GM12878 (cell line): ENCODE measurements at regions not wholly inside any gene's neighbourhood (a gene's known extent, or its start where the extent isn't known, plus 50 kb on each side); places are given as distances from the start of the nearest gene placed in this dataset.

Experiments used
- ATAC-seq: fragments of 200-7000 bp; cut with Tn5 transposase; 3 replicates; pipeline ENCODE4 v1.9.1; 2020; ENCODE audit warnings: mild to moderate bottlenecking, moderate library complexity
- BruUV-seq: library from RNA; stranded (reverse); fragments of 400-500 nt; replicated peaks from 2 replicates; lab custom pipeline; 2021; lab: Mats Ljungman, UMichigan
- CTCF ChIA-PET: fragments of 300-600 bp; sonication (Branson Sonifier 250); formaldehyde crosslinking; extraction: SDS; loops from one replicate; lab custom pipeline; 2021; ENCODE audit warnings: inconsistent platforms; lab: Yijun Ruan, JAX
- POLR2A ChIA-PET: fragments of 350-600 bp; formaldehyde crosslinking; extraction: SDS; loops from one replicate; lab custom pipeline; 2021; ENCODE audit warnings: inconsistent platforms; lab: Charles Lee
- RAD21 ChIA-PET: fragments of 300-600 bp; sonication (Branson Sonifier 250); formaldehyde crosslinking; loops from one replicate; lab custom pipeline; 2023; ENCODE audit warnings: antibody characterized with exemption; ENCODE audit not compliant: unreplicated experiment; lab: Charles Lee
- SMC1A ChIA-PET: fragments of 300-600 bp; sonication (Branson Sonifier 250); formaldehyde crosslinking; loops from one replicate; lab custom pipeline; 2023; ENCODE audit not compliant: unreplicated experiment, uncharacterized antibody; lab: Charles Lee
- DNase-seq: peaks from one replicate; pipeline ENCODE4 v3.0.0-alpha.2; 2011; ENCODE audit warnings: low read depth, low spot score
- FAIRE-seq: peaks from 3 replicates; lab custom pipeline; 2011; peaks lifted over from hg19 to GRCh38; lab: Jason Lieb, UNC
- H2AFZ ChIP-seq: 2 replicates; pipeline ENCODE4 v1.6.0; 2011; ENCODE audit warnings: low read depth, low read length, control low read depth; ENCODE audit not compliant: control insufficient read depth
- H3K27ac ChIP-seq: 2 replicates; pipeline ENCODE4 v1.5.1; 2011; ENCODE audit warnings: control low read depth; ENCODE audit not compliant: control insufficient read depth, insufficient read depth
- H3K27me3 ChIP-seq, 2 experiments: replicated peaks in 1 of 2; 2 replicates each; pipeline versions ENCODE4 v1.6.0 to v1.6.1; 2011; ENCODE audit warnings: low read length in 1 of 2; ENCODE audit not compliant: control insufficient read depth in 2 of 2, insufficient read depth in 2 of 2
- H3K36me3 ChIP-seq, 2 experiments: 2 replicates each; pipeline ENCODE4 v1.5.1; 2011; ENCODE audit warnings: low read length in 1 of 2; ENCODE audit not compliant: control insufficient read depth in 2 of 2, insufficient read depth in 2 of 2
- H3K4me1 ChIP-seq: 2 replicates; pipeline ENCODE4 v1.6.1; 2011; ENCODE audit warnings: mild to moderate bottlenecking, low read length, moderate library complexity, mixed read lengths; ENCODE audit not compliant: control insufficient read depth, insufficient read depth
- H3K4me2 ChIP-seq: 2 replicates; pipeline ENCODE4 v1.6.0; 2011; ENCODE audit warnings: control low read depth; ENCODE audit not compliant: control insufficient read depth, insufficient read depth
- H3K4me3 ChIP-seq: fragments of 200-600 bp; sonication (generic); 2 replicates; pipeline ENCODE4 v1.5.1; 2016
- H3K79me2 ChIP-seq: 2 replicates; pipeline ENCODE4 v1.6.0; 2011; ENCODE audit warnings: low read length; ENCODE audit not compliant: control insufficient read depth, insufficient read depth
- H3K9ac ChIP-seq: 2 replicates; pipeline ENCODE4 v1.8.0; 2011; ENCODE audit warnings: low read length, control low read depth, mixed read lengths; ENCODE audit not compliant: control insufficient read depth, insufficient read depth
- H3K9me3 ChIP-seq: replicated peaks from 3 replicates; pipeline ENCODE4 v1.5.1; 2011; ENCODE audit warnings: mild to moderate bottlenecking, low read length; ENCODE audit not compliant: control insufficient read depth, insufficient read depth
- H4K20me1 ChIP-seq: 2 replicates; pipeline ENCODE4 v1.6.0; 2011; ENCODE audit not compliant: control insufficient read depth, insufficient read depth
- CBX3 ChIP-seq: fragments of 200-600 bp; sonication (generic); IDR thresholded peaks from 2 replicates; pipeline ENCODE4 v1.6.1; 2016; ENCODE audit warnings: low read depth, borderline replicate concordance
- JUND ChIP-seq: IDR thresholded peaks from 2 replicates; pipeline ENCODE4 v1.6.1; 2012; ENCODE audit warnings: low read depth, mild to moderate bottlenecking, low read length, improper control_type of control experiment, moderate library complexity
- KDM1A ChIP-seq: fragments of 200-600 bp; sonication (generic); IDR thresholded peaks from 2 replicates; pipeline ENCODE4 v1.6.1; 2016; ENCODE audit warnings: borderline replicate concordance
- LARP7 ChIP-seq: fragments of 450-650 bp; IDR thresholded peaks from 2 replicates; pipeline ENCODE4 v1.6.1; 2017; ENCODE audit warnings: mild to moderate bottlenecking
- MEF2A ChIP-seq: IDR thresholded peaks from 2 replicates; pipeline ENCODE4 v1.6.1; 2011; ENCODE audit warnings: low read depth, mild to moderate bottlenecking, low read length, moderate library complexity; ENCODE audit not compliant: insufficient read depth
- NR2F1 ChIP-seq: fragments of 450-650 bp; conservative IDR thresholded peaks from 2 replicates; pipeline ENCODE4 v1.6.1; 2017; ENCODE audit warnings: mild to moderate bottlenecking
- POLR2A ChIP-seq: IDR thresholded peaks from 2 replicates; pipeline ENCODE4 v1.6.1; 2011; ENCODE audit warnings: low read depth, mild to moderate bottlenecking, low read length
- RELA ChIP-seq: fragments of 450-650 bp; IDR thresholded peaks from 2 replicates; pipeline ENCODE4 v1.8.0; 2014; ENCODE audit warnings: borderline replicate concordance; ENCODE audit not compliant: partially characterized antibody
- ZBED1 ChIP-seq: IDR thresholded peaks from 2 replicates; pipeline ENCODE4 v1.6.1; 2016; ENCODE audit warnings: borderline replicate concordance
- ZNF274 ChIP-seq: IDR thresholded peaks from one replicate; pipeline ENCODE4 v1.8.0; 2011; ENCODE audit not compliant: insufficient read length, insufficient read depth
- WGBS: methylation state at CpG from one replicate; pipeline ENCODE4 v1.1.6; 2016; ENCODE audit warnings: low lambda C conversion rate; ENCODE audit not compliant: insufficient replicate concordance, insufficient coverage; ENCODE audit errors: missing lambda C conversion rate; 5-methylcytosine and 5-hydroxymethylcytosine counted together
- in situ Hi-C: fragments of 300-500 bp; cut with MboI; formaldehyde crosslinking; loops from 9 replicates; pipeline ENCODE4 v1.14.3; 2018; ENCODE audit warnings: mixed read lengths
- intact Hi-C: fragments of 100-400 bp; cut with micrococcal nuclease; formaldehyde crosslinking; loops from one replicate; pipeline ENCODE4 v1.14.2; 2022; ENCODE audit not compliant: unreplicated experiment
- TF ChIP-seq, protein P1 (sequence below): fragments of 450-650 bp; IDR thresholded peaks from 2 replicates; pipeline ENCODE4 v1.6.1; 2016; ENCODE audit warnings: mild to moderate bottlenecking, moderate library complexity, borderline replicate concordance
- TF ChIP-seq, protein P2 (sequence below): IDR thresholded peaks from 2 replicates; pipeline ENCODE4 v1.6.1; 2012; ENCODE audit warnings: low read depth, low read length, improper control_type of control experiment
- TF ChIP-seq, protein P3 (sequence below): fragments of 450-650 bp; IDR thresholded peaks from 2 replicates; pipeline ENCODE4 v1.6.1; 2016; ENCODE audit warnings: mild to moderate bottlenecking
- TF ChIP-seq, protein P4 (sequence below): IDR thresholded peaks from 2 replicates; pipeline ENCODE4 v1.6.1; 2012; ENCODE audit warnings: improper control_type of control experiment, low read depth, low read length; ENCODE audit not compliant: insufficient replicate concordance

DNA sequence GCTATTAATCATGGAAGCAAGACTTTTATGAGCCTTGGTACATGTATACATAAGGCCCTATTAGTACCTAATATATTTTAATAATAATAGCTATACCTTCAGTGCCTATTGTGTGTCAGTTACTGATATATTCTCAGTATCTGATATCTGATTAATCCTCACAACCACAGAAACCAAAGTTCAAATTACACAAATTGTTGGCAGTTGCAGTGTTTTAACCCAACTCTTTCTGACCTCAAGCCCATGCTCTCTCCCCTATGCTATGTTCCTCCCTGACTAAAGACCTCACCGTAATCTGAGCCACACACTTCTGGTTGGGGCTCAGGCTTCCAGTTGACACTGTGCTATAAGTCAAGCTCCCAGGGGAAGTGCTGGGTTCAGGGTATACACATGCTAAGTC is 214.4 kb downstream of the SPTSSA start:
- SMC1A ChIA-PET = interaction anchor here (1.0 to 2.7 kb wide), 2 partner anchors 12 to 25 kb away, joined by 3 to 9 read pairs; no protein-coding TSS in a partner anchor
- Histone ChIP-seq H3K4me3 (no peak overlapping the region), H3K36me3 (no peaks in the 10 kb centered on the region), H3K4me2 (no peak overlapping the region), H3K27ac (no peak overlapping the region), H3K79me2 (no peaks in the 10 kb centered on the region), H2AFZ (no peak overlapping the region), H4K20me1 (no peaks in the 10 kb centered on the region), H3K4me1 (no peaks in the 10 kb centered on the region), H3K27me3 (no peaks in the 10 kb centered on the region), H3K9me3 (no peaks in the 10 kb centered on the region), H3K9ac (no peak overlapping the region)
- FAIRE-seq (no peak), ATAC-seq (no peak), DNase-seq (no peak)
- 0% methylated on average over 1 of the region's 1 CpG for WGBS
- intact Hi-C loops (no loop called here), in situ Hi-C loops (no loop called here)
- BruUV-seq = no TSS peak
- RAD21 ChIA-PET = interaction anchor here (0.8 to 2.3 kb wide), 3 partner anchors 9 to 215 kb away, joined by 3 to 5 read pairs (median 3); no protein-coding TSS in a partner anchor
- POLR2A ChIA-PET = interaction anchor here (1.2 kb wide), 1 partner anchor 409 kb away, joined by 3 read pairs; no protein-coding TSS in a partner anchor
- CTCF ChIA-PET = interaction anchor here (1.5 to 4.5 kb wide), 3 partner anchors 13 to 19 kb away, joined by 4 to 14 read pairs (median 5); no protein-coding TSS in a partner anchor
- TF ChIP-seq ZNF274 = no peak
- TF ChIP-seq, protein P1, sequence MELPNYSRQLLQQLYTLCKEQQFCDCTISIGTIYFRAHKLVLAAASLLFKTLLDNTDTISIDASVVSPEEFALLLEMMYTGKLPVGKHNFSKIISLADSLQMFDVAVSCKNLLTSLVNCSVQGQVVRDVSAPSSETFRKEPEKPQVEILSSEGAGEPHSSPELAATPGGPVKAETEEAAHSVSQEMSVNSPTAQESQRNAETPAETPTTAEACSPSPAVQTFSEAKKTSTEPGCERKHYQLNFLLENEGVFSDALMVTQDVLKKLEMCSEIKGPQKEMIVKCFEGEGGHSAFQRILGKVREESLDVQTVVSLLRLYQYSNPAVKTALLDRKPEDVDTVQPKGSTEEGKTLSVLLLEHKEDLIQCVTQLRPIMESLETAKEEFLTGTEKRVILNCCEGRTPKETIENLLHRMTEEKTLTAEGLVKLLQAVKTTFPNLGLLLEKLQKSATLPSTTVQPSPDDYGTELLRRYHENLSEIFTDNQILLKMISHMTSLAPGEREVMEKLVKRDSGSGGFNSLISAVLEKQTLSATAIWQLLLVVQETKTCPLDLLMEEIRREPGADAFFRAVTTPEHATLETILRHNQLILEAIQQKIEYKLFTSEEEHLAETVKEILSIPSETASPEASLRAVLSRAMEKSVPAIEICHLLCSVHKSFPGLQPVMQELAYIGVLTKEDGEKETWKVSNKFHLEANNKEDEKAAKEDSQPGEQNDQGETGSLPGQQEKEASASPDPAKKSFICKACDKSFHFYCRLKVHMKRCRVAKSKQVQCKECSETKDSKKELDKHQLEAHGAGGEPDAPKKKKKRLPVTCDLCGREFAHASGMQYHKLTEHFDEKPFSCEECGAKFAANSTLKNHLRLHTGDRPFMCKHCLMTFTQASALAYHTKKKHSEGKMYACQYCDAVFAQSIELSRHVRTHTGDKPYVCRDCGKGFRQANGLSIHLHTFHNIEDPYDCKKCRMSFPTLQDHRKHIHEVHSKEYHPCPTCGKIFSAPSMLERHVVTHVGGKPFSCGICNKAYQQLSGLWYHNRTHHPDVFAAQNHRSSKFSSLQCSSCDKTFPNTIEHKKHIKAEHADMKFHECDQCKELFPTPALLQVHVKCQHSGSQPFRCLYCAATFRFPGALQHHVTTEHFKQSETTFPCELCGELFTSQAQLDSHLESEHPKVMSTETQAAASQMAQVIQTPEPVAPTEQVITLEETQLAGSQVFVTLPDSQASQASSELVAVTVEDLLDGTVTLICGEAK = no peak
- TF ChIP-seq LARP7 = no peak
- TF ChIP-seq, protein P2, sequence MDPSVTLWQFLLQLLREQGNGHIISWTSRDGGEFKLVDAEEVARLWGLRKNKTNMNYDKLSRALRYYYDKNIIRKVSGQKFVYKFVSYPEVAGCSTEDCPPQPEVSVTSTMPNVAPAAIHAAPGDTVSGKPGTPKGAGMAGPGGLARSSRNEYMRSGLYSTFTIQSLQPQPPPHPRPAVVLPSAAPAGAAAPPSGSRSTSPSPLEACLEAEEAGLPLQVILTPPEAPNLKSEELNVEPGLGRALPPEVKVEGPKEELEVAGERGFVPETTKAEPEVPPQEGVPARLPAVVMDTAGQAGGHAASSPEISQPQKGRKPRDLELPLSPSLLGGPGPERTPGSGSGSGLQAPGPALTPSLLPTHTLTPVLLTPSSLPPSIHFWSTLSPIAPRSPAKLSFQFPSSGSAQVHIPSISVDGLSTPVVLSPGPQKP = no peak
- no peak for TF ChIP-seq KDM1A
- TF ChIP-seq NR2F1 = no peak
- no peak for TF ChIP-seq JUND
- TF ChIP-seq MEF2A = no peak
- no peak for TF ChIP-seq ZBED1
- no peak for TF ChIP-seq POLR2A
- TF ChIP-seq, protein P3, sequence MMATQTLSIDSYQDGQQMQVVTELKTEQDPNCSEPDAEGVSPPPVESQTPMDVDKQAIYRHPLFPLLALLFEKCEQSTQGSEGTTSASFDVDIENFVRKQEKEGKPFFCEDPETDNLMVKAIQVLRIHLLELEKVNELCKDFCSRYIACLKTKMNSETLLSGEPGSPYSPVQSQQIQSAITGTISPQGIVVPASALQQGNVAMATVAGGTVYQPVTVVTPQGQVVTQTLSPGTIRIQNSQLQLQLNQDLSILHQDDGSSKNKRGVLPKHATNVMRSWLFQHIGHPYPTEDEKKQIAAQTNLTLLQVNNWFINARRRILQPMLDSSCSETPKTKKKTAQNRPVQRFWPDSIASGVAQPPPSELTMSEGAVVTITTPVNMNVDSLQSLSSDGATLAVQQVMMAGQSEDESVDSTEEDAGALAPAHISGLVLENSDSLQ = no peak
- TF ChIP-seq, protein P4, sequence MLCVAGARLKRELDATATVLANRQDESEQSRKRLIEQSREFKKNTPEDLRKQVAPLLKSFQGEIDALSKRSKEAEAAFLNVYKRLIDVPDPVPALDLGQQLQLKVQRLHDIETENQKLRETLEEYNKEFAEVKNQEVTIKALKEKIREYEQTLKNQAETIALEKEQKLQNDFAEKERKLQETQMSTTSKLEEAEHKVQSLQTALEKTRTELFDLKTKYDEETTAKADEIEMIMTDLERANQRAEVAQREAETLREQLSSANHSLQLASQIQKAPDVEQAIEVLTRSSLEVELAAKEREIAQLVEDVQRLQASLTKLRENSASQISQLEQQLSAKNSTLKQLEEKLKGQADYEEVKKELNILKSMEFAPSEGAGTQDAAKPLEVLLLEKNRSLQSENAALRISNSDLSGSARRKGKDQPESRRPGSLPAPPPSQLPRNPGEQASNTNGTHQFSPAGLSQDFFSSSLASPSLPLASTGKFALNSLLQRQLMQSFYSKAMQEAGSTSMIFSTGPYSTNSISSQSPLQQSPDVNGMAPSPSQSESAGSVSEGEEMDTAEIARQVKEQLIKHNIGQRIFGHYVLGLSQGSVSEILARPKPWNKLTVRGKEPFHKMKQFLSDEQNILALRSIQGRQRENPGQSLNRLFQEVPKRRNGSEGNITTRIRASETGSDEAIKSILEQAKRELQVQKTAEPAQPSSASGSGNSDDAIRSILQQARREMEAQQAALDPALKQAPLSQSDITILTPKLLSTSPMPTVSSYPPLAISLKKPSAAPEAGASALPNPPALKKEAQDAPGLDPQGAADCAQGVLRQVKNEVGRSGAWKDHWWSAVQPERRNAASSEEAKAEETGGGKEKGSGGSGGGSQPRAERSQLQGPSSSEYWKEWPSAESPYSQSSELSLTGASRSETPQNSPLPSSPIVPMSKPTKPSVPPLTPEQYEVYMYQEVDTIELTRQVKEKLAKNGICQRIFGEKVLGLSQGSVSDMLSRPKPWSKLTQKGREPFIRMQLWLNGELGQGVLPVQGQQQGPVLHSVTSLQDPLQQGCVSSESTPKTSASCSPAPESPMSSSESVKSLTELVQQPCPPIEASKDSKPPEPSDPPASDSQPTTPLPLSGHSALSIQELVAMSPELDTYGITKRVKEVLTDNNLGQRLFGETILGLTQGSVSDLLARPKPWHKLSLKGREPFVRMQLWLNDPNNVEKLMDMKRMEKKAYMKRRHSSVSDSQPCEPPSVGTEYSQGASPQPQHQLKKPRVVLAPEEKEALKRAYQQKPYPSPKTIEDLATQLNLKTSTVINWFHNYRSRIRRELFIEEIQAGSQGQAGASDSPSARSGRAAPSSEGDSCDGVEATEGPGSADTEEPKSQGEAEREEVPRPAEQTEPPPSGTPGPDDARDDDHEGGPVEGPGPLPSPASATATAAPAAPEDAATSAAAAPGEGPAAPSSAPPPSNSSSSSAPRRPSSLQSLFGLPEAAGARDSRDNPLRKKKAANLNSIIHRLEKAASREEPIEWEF = no peak
- no peak for TF ChIP-seq RELA
- no peak for TF ChIP-seq CBX3
